Effector memory CD4-positive, alpha-beta T cell (primary cell): ENCODE measurements at regions not wholly inside any gene's neighbourhood (a gene's known extent, or its start where the extent isn't known, plus 50 kb on each side); places are given as distances from the start of the nearest gene placed in this dataset.

Experiments
- DNase-seq, 3 donors: peaks; one replicate each; pipeline ENCODE4 v3.0.0-alpha.2; 2020
- H3K27ac ChIP-seq: 2 replicates; pipeline ENCODE4 v1.7.0; 2013; ENCODE audit warnings: mild to moderate bottlenecking, low read length, moderate library complexity; ENCODE audit not compliant: insufficient read depth, poor library complexity, severe bottlenecking
- H3K27me3 ChIP-seq: replicated peaks from 2 replicates; pipeline ENCODE4 v1.7.0; 2013; ENCODE audit warnings: mild to moderate bottlenecking, low read length; ENCODE audit not compliant: insufficient read depth, control insufficient read depth, poor library complexity, severe bottlenecking
- H3K36me3 ChIP-seq: 2 replicates; pipeline ENCODE4 v1.7.0; 2013; ENCODE audit warnings: mild to moderate bottlenecking, low read length, moderate library complexity; ENCODE audit not compliant: control insufficient read depth, insufficient read depth
- H3K4me1 ChIP-seq: 2 replicates; pipeline ENCODE4 v1.7.0; 2013; ENCODE audit warnings: low read length, mild to moderate bottlenecking; ENCODE audit not compliant: control insufficient read depth, insufficient read depth, poor library complexity, severe bottlenecking
- H3K4me3 ChIP-seq: 2 replicates; pipeline ENCODE4 v1.7.0; 2013; ENCODE audit warnings: low read length, low read depth, mild to moderate bottlenecking; ENCODE audit not compliant: insufficient read depth, poor library complexity, severe bottlenecking
- H3K9me3 ChIP-seq: 2 replicates; pipeline ENCODE4 v1.7.0; 2013; ENCODE audit warnings: mild to moderate bottlenecking, low read length, moderate library complexity; ENCODE audit not compliant: control insufficient read depth

- Histone ChIP-seq H3K9me3 (peaks cover 9% of the 10 kb centered on the region), H3K36me3 (no peaks in the 10 kb centered on the region), H3K4me1 (no peaks in the 10 kb centered on the region), H3K27ac (no peak overlapping the region), H3K27me3 (no peaks in the 10 kb centered on the region), H3K4me3 (no peak overlapping the region)
- DNase-seq: no peak
Observed at GRCh38 chr2:236982693-236983455, 102.8 kb upstream of the COPS8 start.

- H3K36me3 ChIP-seq: no peaks in the 10 kb centered on the region
Observed at GRCh38 chr2:236984046-236984445, 101.6 kb upstream of the COPS8 start.

GRCh38 chr2:236985761-236986339, 99.8 kb upstream of the COPS8 start:
- Histone ChIP-seq H3K36me3 (no peaks in the 10 kb centered on the region), H3K4me3 (no peak overlapping the region), H3K9me3 (peaks cover 9% of the 10 kb centered on the region), H3K27ac (no peak overlapping the region), H3K4me1 (no peaks in the 10 kb centered on the region), H3K27me3 (no peaks in the 10 kb centered on the region)
- no peak for DNase-seq

More at GRCh38 chr2:236984046-236984445, 101.6 kb upstream of the COPS8 start:
- Histone ChIP-seq H3K4me1 (no peaks in the 10 kb centered on the region), H3K27ac (no peak overlapping the region), H3K9me3 (peaks cover 9% of the 10 kb centered on the region), H3K27me3 (no peaks in the 10 kb centered on the region), H3K4me3 (no peak overlapping the region)
- no peak for DNase-seq

GRCh38 chr2:236986524-236987330, 99.0 kb upstream of the COPS8 start:
- Histone ChIP-seq H3K27ac (no peak overlapping the region), H3K9me3 (peaks cover 9% of the 10 kb centered on the region), H3K4me3 (no peak overlapping the region), H3K4me1 (no peaks in the 10 kb centered on the region), H3K36me3 (no peaks in the 10 kb centered on the region), H3K27me3 (no peaks in the 10 kb centered on the region)
- DNase-seq: no peak

- Histone ChIP-seq H3K4me3 (no peak overlapping the region), H3K4me1 (no peaks in the 10 kb centered on the region), H3K36me3 (no peaks in the 10 kb centered on the region), H3K9me3 (peaks cover under 1% of the 10 kb centered on the region), H3K27ac (no peak overlapping the region), H3K27me3 (no peaks in the 10 kb centered on the region)
- DNase-seq: no peak
Observed at GRCh38 chr2:236988216-236988615, 97.5 kb upstream of the COPS8 start.

DNA sequence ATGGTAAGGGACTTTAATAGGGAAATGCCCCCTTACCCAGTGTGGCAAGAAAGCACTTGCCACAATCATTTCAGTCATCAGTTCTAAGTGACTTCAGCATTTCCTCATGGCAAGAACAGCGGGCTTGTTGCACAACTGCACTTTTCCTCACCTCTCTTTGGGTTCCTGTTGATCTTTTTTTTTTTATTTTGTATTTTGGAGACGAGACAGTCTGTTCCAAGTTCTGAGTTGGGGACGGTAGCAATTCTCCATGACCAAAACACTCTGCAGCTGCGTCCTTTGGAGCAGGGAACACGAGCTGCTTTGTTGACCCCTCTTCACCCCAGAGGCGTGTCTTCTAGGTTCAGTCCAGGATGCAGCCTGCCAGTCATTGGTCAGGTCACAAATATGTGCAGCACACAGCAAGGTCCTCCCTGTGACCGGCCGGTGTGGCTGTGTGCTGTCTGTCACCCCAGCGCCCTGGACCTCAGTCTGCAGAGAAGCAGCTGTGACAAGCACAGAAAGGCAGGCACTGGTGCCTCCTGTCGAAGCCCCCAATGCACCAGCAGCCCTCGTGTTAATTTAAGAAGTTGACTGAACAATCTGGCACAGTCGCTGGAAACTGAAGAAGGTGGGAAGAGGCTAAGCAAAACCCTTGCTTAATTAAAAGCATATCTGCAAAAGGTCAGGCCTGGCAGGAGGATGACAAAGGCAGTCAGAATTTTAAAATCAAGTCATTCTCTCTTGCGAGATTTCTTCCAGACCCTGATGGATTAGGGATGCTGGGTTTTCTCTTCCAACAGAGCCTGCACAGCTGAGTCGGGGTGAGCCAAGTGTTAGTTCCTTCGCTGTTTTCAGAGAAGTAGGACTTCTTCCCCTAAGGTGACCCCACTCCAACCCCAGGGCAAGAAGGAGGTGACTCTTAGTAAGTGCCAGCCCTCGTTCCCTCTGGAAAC, 96.7 kb upstream of the COPS8 start:
- DNase-seq: no peak
- H3K36me3 ChIP-seq: no peaks in the 10 kb centered on the region
- H3K4me3 ChIP-seq: no peak overlapping the region
- H3K4me1 ChIP-seq: no peaks in the 10 kb centered on the region
- no peak overlapping the region for H3K27ac ChIP-seq
- no peaks in the 10 kb centered on the region for H3K9me3 ChIP-seq
- no peaks in the 10 kb centered on the region for H3K27me3 ChIP-seq

DNA sequence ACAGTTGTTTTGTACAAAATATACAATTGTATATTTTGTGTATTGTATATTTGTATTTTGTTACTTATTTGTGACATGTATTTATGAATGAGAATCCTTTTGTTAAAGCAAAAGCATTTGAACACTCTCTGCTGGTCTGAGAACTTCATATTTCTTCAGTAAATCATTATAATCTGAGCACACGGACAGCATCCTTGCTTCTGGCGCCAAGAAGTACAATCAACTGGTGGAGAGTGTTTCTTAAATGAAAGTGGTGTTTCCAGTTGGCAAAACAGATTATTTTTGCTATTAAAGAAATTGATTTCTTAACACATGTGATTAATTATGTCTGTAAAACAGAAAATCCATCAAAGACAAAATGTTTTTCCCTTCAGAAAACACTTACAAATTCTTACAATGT, 95.1 kb upstream of the COPS8 start:
- H3K27me3 ChIP-seq: no peaks in the 10 kb centered on the region
- H3K27ac ChIP-seq: no peak overlapping the region
- H3K4me3 ChIP-seq: no peak overlapping the region
- H3K4me1 ChIP-seq: no peaks in the 10 kb centered on the region
- no peak for DNase-seq
- no peaks in the 10 kb centered on the region for H3K9me3 ChIP-seq
- no peaks in the 10 kb centered on the region for H3K36me3 ChIP-seq

- no peaks in the 10 kb centered on the region for H3K27me3 ChIP-seq
- no peak for DNase-seq
Observed at GRCh38 chr2:236991874-236992273, 93.8 kb upstream of the COPS8 start.

DNA sequence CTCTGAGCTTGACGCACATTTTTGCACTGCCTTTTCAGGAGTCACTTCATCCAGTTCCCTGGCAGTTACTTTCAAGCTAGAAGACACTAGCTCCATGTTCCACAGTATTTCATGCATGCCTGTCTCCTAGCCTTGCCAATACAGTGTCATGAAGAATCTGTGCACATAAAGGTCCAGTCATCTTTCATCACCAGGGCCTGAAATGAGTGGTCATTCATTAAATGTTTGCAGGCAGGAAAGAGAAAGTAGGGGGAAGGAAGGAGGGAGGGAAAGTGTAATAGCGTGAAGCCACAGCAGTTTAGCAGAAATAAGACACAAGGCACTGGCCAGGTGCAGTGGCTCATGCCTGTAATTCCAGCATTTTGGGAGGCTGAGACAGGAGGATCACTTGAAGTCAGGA, 92.4 kb upstream of the COPS8 start:
- no peaks in the 10 kb centered on the region for H3K9me3 ChIP-seq
- no peaks in the 10 kb centered on the region for H3K27me3 ChIP-seq
- no peaks in the 10 kb centered on the region for H3K4me1 ChIP-seq
- no peaks in the 10 kb centered on the region for H3K36me3 ChIP-seq
- no peak overlapping the region for H3K27ac ChIP-seq
- no peak for DNase-seq
- H3K4me3 ChIP-seq: no peak overlapping the region

More at GRCh38 chr2:236991874-236992273, 93.8 kb upstream of the COPS8 start:
- H3K9me3 ChIP-seq: no peaks in the 10 kb centered on the region
- H3K4me3 ChIP-seq: no peak overlapping the region
- H3K36me3 ChIP-seq: no peaks in the 10 kb centered on the region
- H3K27ac ChIP-seq: no peak overlapping the region
- H3K4me1 ChIP-seq: no peaks in the 10 kb centered on the region
